ENCODE measurements at regions not wholly inside any gene's neighbourhood (a gene's known extent, or its start where the extent isn't known, plus 50 kb on each side); places are given as distances from the start of the nearest gene placed in this dataset.
A peak's percentile ranks its signal among the peaks of the same experiment; 100 is the strongest.

- TF ChIP-seq CTCF (IDR thresholded peaks at IDR 0.05; ENCODE audit: low read depth, low read length): no peak
- no peak overlapping the region for H3K4me3 ChIP-seq (ENCODE audit: low read depth, low read length)
- DNase-seq (ENCODE audit: low read depth, low spot score): no peak
- in situ Hi-C loops (cut with HindIII; ENCODE audit: low sequenced_read_pairs): no loop called here
Observed at GRCh38 chr2:71999580-71999979, 148.1 kb downstream of the CYP26B1 start.

GRCh38 chr2:71997843-71998242 is 149.8 kb downstream of the CYP26B1 start:
- no peak for DNase-seq (ENCODE audit: low read depth, low spot score)
- no peak for TF ChIP-seq CTCF (IDR thresholded peaks at IDR 0.05; ENCODE audit: low read depth, low read length)

GRCh38 chr2:71995067-71995665 is 152.5 kb downstream of the CYP26B1 start:
- DNase-seq (ENCODE audit: low read depth, low spot score): peak; percentile 19
- no peak overlapping the region for H3K4me3 ChIP-seq (ENCODE audit: low read depth, low read length)
- peak; percentile 40 for TF ChIP-seq CTCF (IDR thresholded peaks at IDR 0.05; ENCODE audit: low read depth, low read length)
- in situ Hi-C loops (cut with HindIII; ENCODE audit: low sequenced_read_pairs): no loop called here

More at GRCh38 chr2:71997843-71998242, 149.8 kb downstream of the CYP26B1 start:
- H3K4me3 ChIP-seq (ENCODE audit: low read depth, low read length): no peak overlapping the region
- in situ Hi-C loops (cut with HindIII; ENCODE audit: low sequenced_read_pairs): no loop called here

- DNase-seq (ENCODE audit: low read depth, low spot score): no peak
- no peak for TF ChIP-seq CTCF (IDR thresholded peaks at IDR 0.05; ENCODE audit: low read depth, low read length)
- in situ Hi-C loops (cut with HindIII; ENCODE audit: low sequenced_read_pairs): no loop called here
Observed at GRCh38 chr2:71992036-71992435, 155.6 kb downstream of the CYP26B1 start.

GRCh38 chr2:71991397-71991796 is 156.3 kb downstream of the CYP26B1 start:
- TF ChIP-seq CTCF (IDR thresholded peaks at IDR 0.05; ENCODE audit: low read depth, low read length): no peak
- in situ Hi-C loops (cut with HindIII; ENCODE audit: low sequenced_read_pairs): no loop called here
- no peak for DNase-seq (ENCODE audit: low read depth, low spot score)
- no peak overlapping the region for H3K4me3 ChIP-seq (ENCODE audit: low read depth, low read length)

More at GRCh38 chr2:71992036-71992435, 155.6 kb downstream of the CYP26B1 start:
- no peak overlapping the region for H3K4me3 ChIP-seq (ENCODE audit: low read depth, low read length)

- no peak overlapping the region for H3K4me3 ChIP-seq (ENCODE audit: low read depth, low read length)
- no peak for TF ChIP-seq CTCF (IDR thresholded peaks at IDR 0.05; ENCODE audit: low read depth, low read length)
- DNase-seq (ENCODE audit: low read depth, low spot score): no peak
- in situ Hi-C loops (cut with HindIII; ENCODE audit: low sequenced_read_pairs): no loop called here
Observed at GRCh38 chr2:71990826-71991225, 156.8 kb downstream of the CYP26B1 start.
